HEK293 (cell line): ENCODE measurements at regions not wholly inside any gene's neighbourhood (a gene's known extent, or its start where the extent isn't known, plus 50 kb on each side); places are given as distances from the start of the nearest gene placed in this dataset.

Source experiments
- CTCF ChIA-PET: fragments of 350-600 bp; formaldehyde crosslinking; extraction: SDS; loops from one replicate; lab custom pipeline; 2021; ENCODE audit warnings: antibody characterized with exemption; lab: Yijun Ruan, JAX
- POLR2A ChIA-PET: fragments of 300-600 bp; formaldehyde crosslinking; extraction: SDS; loops from one replicate; lab custom pipeline; 2020; ENCODE audit warnings: antibody characterized with exemption, inconsistent platforms; lab: Yijun Ruan, JAX
- H3K27ac ChIP-seq: fragments of 200-500 bp; sonication (Bioruptor generic); 2 replicates; pipeline ENCODE4 v1.5.1; 2014; ENCODE audit warnings: low read depth, low read length, control low read depth, inconsistent platforms; ENCODE audit errors: extremely low read depth
- H3K36me3 ChIP-seq, 2 experiments: fragments of 200-500 bp in 1 of 2; sonication (Bioruptor generic) in 1 of 2; 1 replicate in 1 of 2; 2 replicates in 1 of 2; pipeline ENCODE4 v1.5.1; 2014 to 2017; ENCODE audit warnings: inconsistent platforms in 2 of 2, low read length in 2 of 2; ENCODE audit not compliant: control insufficient read depth in 2 of 2, insufficient read depth in 1 of 2
- H3K4me1 ChIP-seq: fragments of 200-500 bp; sonication (Bioruptor generic); 2 replicates; pipeline ENCODE4 v1.5.1; 2014; ENCODE audit warnings: mild to moderate bottlenecking, low read length, inconsistent platforms; ENCODE audit not compliant: control insufficient read depth, insufficient read depth
- H3K4me3 ChIP-seq: 2 replicates; pipeline ENCODE4 v1.5.1; 2011; ENCODE audit warnings: low read depth, mild to moderate bottlenecking, control low read depth, low read length, moderate library complexity
- H3K9me3 ChIP-seq: fragments of 200-500 bp; sonication (Bioruptor generic); 2 replicates; pipeline ENCODE4 v1.5.1; 2014; ENCODE audit warnings: low read depth, low read length, inconsistent platforms; ENCODE audit not compliant: control insufficient read depth, insufficient read depth
- ATF2 ChIP-seq: fragments of 450-650 bp; formaldehyde crosslinking; IDR thresholded peaks from 2 replicates; pipeline ENCODE4 v1.5.1; 2016; ENCODE audit warnings: missing biosample characterization, missing genetic modification characterization, low read depth
- ELK4 ChIP-seq: IDR thresholded peaks from 2 replicates; pipeline ENCODE4 v1.6.1; 2011; ENCODE audit warnings: mild to moderate bottlenecking, low read depth, low read length, borderline replicate concordance
- GLI4 ChIP-seq: fragments of 450-650 bp; formaldehyde crosslinking; IDR thresholded peaks from 2 replicates; pipeline ENCODE4 v1.5.1; 2016; ENCODE audit warnings: missing biosample characterization, missing genetic modification characterization
- HIC1 ChIP-seq: fragments of 450-650 bp; formaldehyde crosslinking; IDR thresholded peaks from 2 replicates; pipeline ENCODE4 v1.5.1; 2016; ENCODE audit warnings: missing biosample characterization, missing genetic modification characterization
- HOXA7 ChIP-seq: sonication (generic); formaldehyde crosslinking; IDR thresholded peaks from 2 replicates; pipeline ENCODE4 v1.8.1; 2022; ENCODE audit warnings: missing genetic modification reagents, borderline replicate concordance
- IKZF3 ChIP-seq: fragments of 450-650 bp; IDR thresholded peaks from 2 replicates; pipeline ENCODE4 v1.5.0; 2018; ENCODE audit warnings: missing biosample characterization, mild to moderate bottlenecking, missing genetic modification characterization, moderate library complexity
- MEIS1 ChIP-seq: sonication (generic); formaldehyde crosslinking; IDR thresholded peaks from 2 replicates; pipeline ENCODE4 v1.8.1; 2022; ENCODE audit warnings: missing genetic modification reagents, mild to moderate bottlenecking, borderline replicate concordance
- OSR2 ChIP-seq: fragments of 450-650 bp; formaldehyde crosslinking; IDR thresholded peaks from 2 replicates; pipeline ENCODE4 v1.5.1; 2016; ENCODE audit warnings: missing biosample characterization, missing genetic modification characterization
- SETDB1 ChIP-seq: IDR thresholded peaks from one replicate; pipeline ENCODE4 v1.6.1; 2017; ENCODE audit warnings: mild to moderate bottlenecking, low read length, moderate library complexity, mixed read lengths; ENCODE audit not compliant: insufficient read length
- ZFHX2 ChIP-seq: fragments of 450-650 bp; formaldehyde crosslinking; conservative IDR thresholded peaks from 2 replicates; pipeline ENCODE4 v1.5.1; 2016; ENCODE audit warnings: missing biosample characterization, missing genetic modification characterization
- ZFP41 ChIP-seq: fragments of 450-650 bp; formaldehyde crosslinking; IDR thresholded peaks from 2 replicates; pipeline ENCODE4 v1.5.1; 2016; ENCODE audit warnings: missing biosample characterization, missing genetic modification characterization, borderline replicate concordance
- ZNF112 ChIP-seq: fragments of 450-650 bp; formaldehyde crosslinking; IDR thresholded peaks from 2 replicates; pipeline ENCODE4 v1.5.0; 2017; ENCODE audit warnings: missing biosample characterization, missing genetic modification characterization
- ZNF138 ChIP-seq: fragments of 450-650 bp; formaldehyde crosslinking; IDR thresholded peaks from 2 replicates; pipeline ENCODE4 v1.5.1; 2016; ENCODE audit warnings: missing biosample characterization, missing genetic modification characterization, borderline replicate concordance
- ZNF140 ChIP-seq: fragments of 450-650 bp; formaldehyde crosslinking; IDR thresholded peaks from 2 replicates; pipeline ENCODE4 v1.5.1; 2016; ENCODE audit warnings: missing biosample characterization, missing genetic modification characterization
- ZNF155 ChIP-seq: fragments of 450-650 bp; formaldehyde crosslinking; IDR thresholded peaks from 2 replicates; pipeline ENCODE4 v1.5.1; 2016; ENCODE audit warnings: missing biosample characterization, missing genetic modification characterization
- ZNF169 ChIP-seq: fragments of 450-650 bp; formaldehyde crosslinking; IDR thresholded peaks from 2 replicates; pipeline ENCODE4 v1.5.1; 2016; ENCODE audit warnings: missing biosample characterization, missing genetic modification characterization
- ZNF18 ChIP-seq: fragments of 450-650 bp; formaldehyde crosslinking; IDR thresholded peaks from 2 replicates; pipeline ENCODE4 v1.5.1; 2016; ENCODE audit warnings: missing biosample characterization, missing genetic modification characterization
- ZNF2 ChIP-seq: fragments of 450-650 bp; formaldehyde crosslinking; IDR thresholded peaks from 2 replicates; pipeline ENCODE4 v1.5.1; 2016; ENCODE audit warnings: missing biosample characterization, missing genetic modification characterization
- ZNF221 ChIP-seq: fragments of 450-650 bp; formaldehyde crosslinking; IDR thresholded peaks from 2 replicates; pipeline ENCODE4 v1.5.1; 2017; ENCODE audit warnings: missing biosample characterization, missing genetic modification characterization, borderline replicate concordance
- ZNF23 ChIP-seq: fragments of 450-650 bp; formaldehyde crosslinking; IDR thresholded peaks from 2 replicates; pipeline ENCODE4 v1.5.1; 2016; ENCODE audit warnings: missing biosample characterization, missing genetic modification characterization, borderline replicate concordance
- ZNF302 ChIP-seq: fragments of 450-650 bp; formaldehyde crosslinking; IDR thresholded peaks from 2 replicates; pipeline ENCODE4 v1.5.1; 2016; ENCODE audit warnings: missing biosample characterization, missing genetic modification characterization, low read depth
- ZNF398 ChIP-seq: fragments of 450-650 bp; formaldehyde crosslinking; IDR thresholded peaks from 2 replicates; pipeline ENCODE4 v1.5.1; 2017; ENCODE audit warnings: missing biosample characterization, missing genetic modification characterization
- ZNF416 ChIP-seq: fragments of 450-650 bp; formaldehyde crosslinking; IDR thresholded peaks from 2 replicates; pipeline ENCODE4 v1.5.1; 2016; ENCODE audit warnings: missing biosample characterization, missing genetic modification characterization
- ZNF514 ChIP-seq: fragments of 450-650 bp; formaldehyde crosslinking; IDR thresholded peaks from 2 replicates; pipeline ENCODE4 v1.5.1; 2016; ENCODE audit warnings: missing biosample characterization, missing genetic modification characterization
- ZNF521 ChIP-seq: fragments of 450-650 bp; formaldehyde crosslinking; IDR thresholded peaks from 2 replicates; pipeline ENCODE4 v1.5.1; 2017; ENCODE audit warnings: missing biosample characterization, mild to moderate bottlenecking, missing genetic modification characterization
- ZNF600 ChIP-seq: fragments of 450-650 bp; formaldehyde crosslinking; IDR thresholded peaks from 2 replicates; pipeline ENCODE4 v1.5.1; 2016; ENCODE audit warnings: missing biosample characterization, missing genetic modification characterization
- ZNF704 ChIP-seq: fragments of 450-650 bp; formaldehyde crosslinking; IDR thresholded peaks from 2 replicates; pipeline ENCODE4 v1.5.1; 2016; ENCODE audit warnings: missing biosample characterization, missing genetic modification characterization
- ZNF785 ChIP-seq: fragments of 450-650 bp; formaldehyde crosslinking; IDR thresholded peaks from 2 replicates; pipeline ENCODE4 v1.5.1; 2016; ENCODE audit warnings: missing biosample characterization, missing genetic modification characterization
- ZNF791 ChIP-seq: fragments of 450-650 bp; formaldehyde crosslinking; IDR thresholded peaks from 2 replicates; pipeline ENCODE4 v1.5.1; 2016; ENCODE audit warnings: missing biosample characterization, missing genetic modification characterization

GRCh38 chr10:128563904-128564303 is 437.7 kb upstream of the MKI67 start:
- H3K27ac ChIP-seq, result no peak overlapping the region
- ChIA-PET CTCF (interaction anchor here (0.6 kb wide), 1 partner anchor 222 kb away, joined by 7 read pairs; no protein-coding TSS in a partner anchor), POLR2A (no interaction called here)
- H3K36me3 ChIP-seq, result no peaks in the 10 kb centered on the region
- TF ChIP-seq ZNF704 (no peak), ZNF169 (tag by site-specific recombination) (no peak), ZNF140 (no peak), ZFP41 (tag by site-specific recombination) (no peak), ZNF785 (tag by site-specific recombination) (no peak), ZNF2 (no peak), ZNF600 (tag by site-specific recombination) (no peak), IKZF3 (tag by site-specific recombination) (no peak), SETDB1 (no peak), GLI4 (tag by site-specific recombination) (no peak), ZNF18 (no peak), ELK4 (no peak), ZNF23 (no peak), MEIS1 (no peak), ZNF112 (tag by site-specific recombination) (no peak), ZNF302 (no peak), ZNF155 (no peak), ZNF416 (no peak)
- H3K9me3 ChIP-seq, result no peaks in the 10 kb centered on the region
- no peak overlapping the region for H3K4me3 ChIP-seq
- H3K4me1 ChIP-seq, result no peaks in the 10 kb centered on the region

- Histone ChIP-seq H3K4me3 (no peak overlapping the region), H3K4me1 (no peaks in the 10 kb centered on the region), H3K36me3 (no peaks in the 10 kb centered on the region), H3K9me3 (no peaks in the 10 kb centered on the region), H3K27ac (no peak overlapping the region)
- ChIA-PET POLR2A (no interaction called here), CTCF (interaction anchor here (1.1 kb wide), 1 partner anchor 10 kb away, joined by 4 read pairs; no protein-coding TSS in a partner anchor)
- TF ChIP-seq ZNF2 (no peak), ZNF791 (no peak), ZNF398 (tag by site-specific recombination) (no peak), ZNF514 (tag by site-specific recombination) (no peak), HIC1 (tag by site-specific recombination) (no peak), ATF2 (tag by site-specific recombination) (no peak), ZNF221 (tag by site-specific recombination) (no peak), ZNF521 (tag by site-specific recombination) (no peak), ZNF138 (no peak), HOXA7 (CRISPR knock-in tag) (no peak), OSR2 (tag by site-specific recombination) (no peak), ZFHX2 (tag by site-specific recombination) (no peak)
Observed at GRCh38 chr10:128566361-128566968, 440.2 kb upstream of the MKI67 start.
